K562 (cell line): ENCODE measurements at regions not wholly inside any gene's neighbourhood (a gene's known extent, or its start where the extent isn't known, plus 50 kb on each side); places are given as distances from the start of the nearest gene placed in this dataset.

Experiments
- BHLHE40 ChIP-seq: IDR thresholded peaks from 2 replicates; pipeline ENCODE4 v1.6.1; 2011; ENCODE audit warnings: low read length, improper control_type of control experiment
- NFE2L1 ChIP-seq: fragments of 450-650 bp; IDR thresholded peaks from 2 replicates; pipeline ENCODE4 v1.6.1; 2016; ENCODE audit warnings: missing genetic modification characterization, low read depth, mild to moderate bottlenecking, missing compliant biosample characterization, moderate library complexity, borderline replicate concordance
- PTTG1 ChIP-seq: fragments of 450-650 bp; IDR thresholded peaks from 2 replicates; pipeline ENCODE4 v1.6.1; 2016; ENCODE audit warnings: low read depth, mild to moderate bottlenecking, missing genetic modification characterization, missing compliant biosample characterization
- RAD21 ChIP-seq, 2 experiments: fragments of 250-450 bp in 1 of 2; fragments of 450-650 bp in 1 of 2; sonication (Bioruptor Pico) in 1 of 2; formaldehyde crosslinking in 1 of 2; IDR thresholded peaks in 1 of 2; conservative IDR thresholded peaks in 1 of 2; 2 replicates each; pipeline versions ENCODE4 v1.4.0 to v1.8.0; 2020 to 2022; ENCODE audit warnings: mild to moderate bottlenecking in 2 of 2, moderate library complexity in 1 of 2
- RCOR1 ChIP-seq, 2 experiments: IDR thresholded peaks; 2 replicates each; pipeline ENCODE4 v1.6.1; 2012; ENCODE audit warnings: low read depth in 2 of 2, low read length in 2 of 2, borderline replicate concordance in 1 of 2, improper control_type of control experiment in 1 of 2
- SETDB1 ChIP-seq: IDR thresholded peaks from one replicate; pipeline ENCODE4 v1.6.1; 2012; ENCODE audit warnings: low read length, control low read depth, inconsistent platforms
- YY1 ChIP-seq, 3 experiments: IDR thresholded peaks; 2 replicates each; pipeline ENCODE4 v1.6.1; 2011; ENCODE audit warnings: low read length in 2 of 3, mild to moderate bottlenecking in 2 of 3, moderate library complexity in 2 of 3, borderline replicate concordance in 1 of 3, control low read depth in 1 of 3, low read depth in 1 of 3; ENCODE audit not compliant: insufficient read depth in 3 of 3, insufficient replicate concordance in 2 of 3, control insufficient read depth in 1 of 3, insufficient read length in 1 of 3; ENCODE audit errors: extremely low read depth in 1 of 3
- ZNF217 ChIP-seq: sonication (generic); formaldehyde crosslinking; IDR thresholded peaks from 2 replicates; pipeline ENCODE4 v1.8.0; 2022; ENCODE audit warnings: mild to moderate bottlenecking, missing genetic modification reagents
- ZNF224 ChIP-seq: sonication (generic); formaldehyde crosslinking; IDR thresholded peaks from 2 replicates; pipeline ENCODE4 v1.8.0; 2022; ENCODE audit warnings: mild to moderate bottlenecking, missing genetic modification reagents
- ZNF583 ChIP-seq: fragments of 250-450 bp; sonication (Bioruptor Pico); IDR thresholded peaks from 2 replicates; pipeline ENCODE4 v1.4.0; 2020
- ZNF586 ChIP-seq: fragments of 450-650 bp; formaldehyde crosslinking; conservative IDR thresholded peaks from 2 replicates; pipeline ENCODE4 v1.4.0; 2020; ENCODE audit warnings: mild to moderate bottlenecking, moderate library complexity
- TF ChIP-seq, protein P1 (sequence below): fragments of 250-450 bp; sonication (Bioruptor Pico); IDR thresholded peaks from 2 replicates; pipeline ENCODE4 v1.8.0; 2022; ENCODE audit warnings: moderate library complexity, mild to moderate bottlenecking, inconsistent platforms
- TF ChIP-seq, protein P2 (sequence below), 3 experiments: IDR thresholded peaks in 2 of 3; conservative IDR thresholded peaks in 1 of 3; 2 replicates each; pipeline ENCODE4 v1.5.1; 2011 to 2012; ENCODE audit warnings: low read length in 3 of 3, mild to moderate bottlenecking in 3 of 3, control low read depth in 2 of 3, improper control_type of control experiment in 1 of 3, inconsistent platforms in 1 of 3, low read depth in 1 of 3, mixed read lengths in 1 of 3, moderate library complexity in 1 of 3; ENCODE audit not compliant: insufficient read depth in 2 of 3

DNA sequence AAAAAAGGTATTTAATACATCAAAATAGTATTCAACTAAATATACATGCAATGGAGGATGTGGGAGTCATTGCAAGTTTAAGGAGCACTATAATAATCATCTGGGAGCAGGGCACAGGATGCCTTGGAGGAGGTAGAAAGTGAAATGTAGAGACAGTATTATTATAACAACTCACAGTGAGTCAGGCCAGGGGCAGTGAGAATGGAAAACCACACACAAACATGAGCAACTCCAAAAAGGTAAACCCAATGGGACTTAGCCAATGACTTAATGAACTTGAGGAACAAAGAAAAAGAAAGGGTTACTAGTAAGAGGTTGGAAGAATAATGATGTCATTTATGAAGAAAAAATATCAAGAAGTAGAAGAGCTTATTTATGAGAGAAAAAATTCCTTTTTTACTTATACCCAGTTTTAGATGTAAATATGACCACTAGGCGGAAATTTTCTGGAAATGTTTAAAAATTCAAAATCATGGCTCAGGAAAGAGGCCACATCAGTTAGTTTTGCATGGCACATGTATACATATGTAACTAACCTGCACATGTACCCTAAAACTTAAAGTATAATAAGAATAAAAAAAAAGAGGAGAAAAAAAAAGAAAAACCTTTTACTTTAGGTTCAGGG is 389.3 kb downstream of the SUCLA2 start:
- TF ChIP-seq, protein P1, sequence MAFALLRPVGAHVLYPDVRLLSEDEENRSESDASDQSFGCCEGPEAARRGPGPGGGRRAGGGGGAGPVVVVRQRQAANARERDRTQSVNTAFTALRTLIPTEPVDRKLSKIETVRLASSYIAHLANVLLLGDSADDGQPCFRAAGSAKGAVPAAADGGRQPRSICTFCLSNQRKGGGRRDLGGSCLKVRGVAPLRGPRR (CRISPR knock-in tag) = no peak
- TF ChIP-seq ZNF224 (CRISPR knock-in tag) (no peak), RAD21 (CRISPR knock-in tag; conservative IDR thresholded peaks at IDR 0.05 in 1 of 2, IDR thresholded peaks at IDR 0.05 in 1 of 2) (no peak), YY1 (IDR thresholded peaks at IDR 0.05; ENCODE audit: borderline replicate concordance in 1 of 3, control insufficient read depth in 1 of 3, extremely low read depth in 1 of 3, insufficient read depth in 3 of 3, insufficient read length in 1 of 3, insufficient replicate concordance in 2 of 3, low read depth in 1 of 3, low read length in 2 of 3) (no peak), PTTG1 (tag) (no peak), ZNF586 (CRISPR knock-in tag) (no peak), ZNF217 (CRISPR knock-in tag) (no peak), ZNF583 (CRISPR knock-in tag) (no peak), SETDB1 (no peak), NFE2L1 (tag) (no peak), BHLHE40 (no peak), RCOR1 (IDR thresholded peaks at IDR 0.05; ENCODE audit: borderline replicate concordance in 1 of 2, low read depth in 2 of 2, low read length in 2 of 2) (no peak)
- TF ChIP-seq, protein P2, sequence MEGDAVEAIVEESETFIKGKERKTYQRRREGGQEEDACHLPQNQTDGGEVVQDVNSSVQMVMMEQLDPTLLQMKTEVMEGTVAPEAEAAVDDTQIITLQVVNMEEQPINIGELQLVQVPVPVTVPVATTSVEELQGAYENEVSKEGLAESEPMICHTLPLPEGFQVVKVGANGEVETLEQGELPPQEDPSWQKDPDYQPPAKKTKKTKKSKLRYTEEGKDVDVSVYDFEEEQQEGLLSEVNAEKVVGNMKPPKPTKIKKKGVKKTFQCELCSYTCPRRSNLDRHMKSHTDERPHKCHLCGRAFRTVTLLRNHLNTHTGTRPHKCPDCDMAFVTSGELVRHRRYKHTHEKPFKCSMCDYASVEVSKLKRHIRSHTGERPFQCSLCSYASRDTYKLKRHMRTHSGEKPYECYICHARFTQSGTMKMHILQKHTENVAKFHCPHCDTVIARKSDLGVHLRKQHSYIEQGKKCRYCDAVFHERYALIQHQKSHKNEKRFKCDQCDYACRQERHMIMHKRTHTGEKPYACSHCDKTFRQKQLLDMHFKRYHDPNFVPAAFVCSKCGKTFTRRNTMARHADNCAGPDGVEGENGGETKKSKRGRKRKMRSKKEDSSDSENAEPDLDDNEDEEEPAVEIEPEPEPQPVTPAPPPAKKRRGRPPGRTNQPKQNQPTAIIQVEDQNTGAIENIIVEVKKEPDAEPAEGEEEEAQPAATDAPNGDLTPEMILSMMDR (IDR thresholded peaks at IDR 0.05 in 2 of 3, conservative IDR thresholded peaks at IDR 0.05 in 1 of 3; ENCODE audit: insufficient read depth in 2 of 3, low read depth in 1 of 3, low read length in 3 of 3) = no peak
